DMS53 (cell line): ENCODE measurements at regions not wholly inside any gene's neighbourhood (a gene's known extent, or its start where the extent isn't known, plus 50 kb on each side); places are given as distances from the start of the nearest gene placed in this dataset.
"Not testable (repeated sequence)": the region's sequence is repeated elsewhere in the genome, so short reads cannot be mapped to it uniquely, and the experiment has no call there.

Experiments
- DNase-seq: peaks from one replicate; lab custom pipeline; 2025; lab: John Stamatoyannopoulos, UW

GRCh38 chr4:115657991-115658650 is 544.7 kb upstream of the NDST4 start:
- DNase-seq: no peak

GRCh38 chr4:115655626-115656025 is 542.2 kb upstream of the NDST4 start:
- no peak for DNase-seq

DNA sequence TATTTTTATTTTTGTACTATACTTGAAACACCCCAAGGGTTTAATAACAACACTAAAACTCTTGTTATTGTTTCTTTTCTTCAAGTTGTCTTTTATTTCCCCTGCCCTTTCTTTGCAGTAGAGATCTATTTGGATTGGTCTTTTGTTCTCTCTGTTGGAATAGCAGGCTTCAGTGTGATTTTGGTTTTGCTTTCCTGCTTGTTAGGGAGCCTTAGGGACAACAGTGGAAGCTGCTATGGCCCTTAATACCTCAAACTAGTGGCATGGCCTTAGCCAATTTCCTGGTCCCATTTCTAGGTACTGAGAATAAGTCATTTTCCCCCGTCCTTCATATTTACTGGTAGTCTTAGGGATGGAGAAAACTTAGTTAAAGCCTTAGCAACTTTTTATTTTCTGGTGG is 535.4 kb upstream of the NDST4 start:
- no peak for DNase-seq

DNA sequence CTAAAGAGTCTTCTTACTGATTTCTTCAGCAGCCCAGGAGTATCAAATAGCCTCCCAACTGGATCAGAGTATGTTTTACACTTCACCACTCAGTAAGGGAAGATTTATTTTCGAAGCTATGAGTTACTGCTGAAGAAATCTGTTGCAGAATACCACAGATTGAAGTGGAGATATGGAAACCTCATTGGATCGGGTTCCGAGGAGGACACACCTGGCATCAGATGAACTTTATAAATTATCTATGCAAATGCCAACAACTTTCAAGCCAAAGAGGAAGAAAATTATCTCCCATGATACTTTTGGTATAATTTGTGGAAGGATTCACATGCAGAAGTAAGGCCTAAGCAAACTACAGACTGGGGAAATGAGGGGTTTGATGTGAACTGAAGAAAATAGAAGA is 515.9 kb upstream of the NDST4 start:
- DNase-seq: no peak

DNA sequence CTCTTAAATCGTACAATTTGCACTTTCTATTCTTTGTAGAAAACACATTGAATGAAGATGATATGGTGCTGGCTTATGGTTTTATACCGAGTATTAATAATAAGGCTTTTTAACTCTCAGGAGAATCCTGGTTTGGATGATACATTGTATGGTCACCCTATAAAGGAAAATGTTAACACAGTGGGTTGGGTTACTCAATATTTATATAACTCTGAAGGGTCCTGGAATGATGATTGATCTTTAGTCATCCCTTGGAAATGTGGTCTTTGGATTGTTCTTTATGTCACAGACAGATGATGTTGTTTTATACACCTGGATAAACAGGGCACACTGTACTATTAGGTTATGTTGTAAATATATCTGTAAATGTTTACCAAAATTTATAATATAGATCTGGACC is 496.2 kb upstream of the NDST4 start:
- no peak for DNase-seq

DNA sequence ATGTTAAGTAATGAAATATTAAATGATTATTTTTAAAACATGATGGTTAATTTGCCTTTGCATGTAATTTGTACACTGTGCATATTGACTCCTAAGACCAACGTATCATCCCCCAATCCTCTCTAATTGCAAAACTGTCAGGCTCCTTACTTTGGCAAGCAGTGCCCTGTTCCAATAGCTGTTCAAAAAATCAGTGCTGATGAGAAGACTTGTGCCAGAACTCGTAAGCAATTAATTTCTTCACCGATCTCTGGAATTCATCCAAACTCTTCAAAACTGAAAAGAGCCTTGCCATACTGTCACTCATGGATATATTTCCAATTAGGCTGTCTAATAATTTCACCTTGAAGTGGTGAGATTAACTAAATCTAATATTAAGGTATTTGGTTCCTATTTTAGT is 493.9 kb upstream of the NDST4 start:
- DNase-seq: no peak

DNA sequence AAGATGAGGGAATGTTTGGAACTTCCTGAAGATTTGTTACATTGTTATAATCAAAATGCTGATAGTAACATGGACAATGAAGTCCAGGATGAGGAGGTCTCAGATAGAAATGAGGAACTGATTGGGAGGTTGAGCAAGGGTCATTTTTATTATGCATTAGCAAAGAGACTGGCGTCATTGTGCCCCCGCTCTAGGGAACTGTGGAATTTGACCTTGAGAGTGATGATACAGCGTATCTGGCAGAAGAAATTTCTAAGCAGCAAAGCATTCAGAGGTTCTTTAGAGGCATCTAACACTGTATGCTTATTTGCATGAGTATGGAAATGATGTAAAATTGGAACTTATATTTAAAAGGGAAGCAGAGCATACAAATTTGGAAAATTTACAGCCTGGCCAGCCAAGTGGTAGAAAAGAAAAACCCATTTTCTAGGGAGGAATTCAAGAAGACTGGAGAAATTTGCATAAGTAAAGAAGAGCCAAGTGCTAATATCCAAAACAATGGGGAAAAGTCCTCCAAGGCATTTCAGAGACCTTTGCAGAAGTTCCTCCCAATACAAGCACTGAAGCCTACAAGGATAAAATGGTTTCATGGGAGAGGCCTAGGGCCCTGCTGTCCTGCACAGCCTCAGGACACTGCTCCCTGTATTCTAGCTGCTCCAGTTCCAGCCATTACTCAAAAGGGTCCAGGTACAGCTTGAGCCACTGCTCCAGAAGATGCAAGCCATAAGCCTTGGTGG is 483.0 kb upstream of the NDST4 start:
- no peak for DNase-seq

- DNase-seq: no peak
These were observed 467.5 kb upstream of the NDST4 start for GRCh38 chr4:115580901-115581300.

DNA sequence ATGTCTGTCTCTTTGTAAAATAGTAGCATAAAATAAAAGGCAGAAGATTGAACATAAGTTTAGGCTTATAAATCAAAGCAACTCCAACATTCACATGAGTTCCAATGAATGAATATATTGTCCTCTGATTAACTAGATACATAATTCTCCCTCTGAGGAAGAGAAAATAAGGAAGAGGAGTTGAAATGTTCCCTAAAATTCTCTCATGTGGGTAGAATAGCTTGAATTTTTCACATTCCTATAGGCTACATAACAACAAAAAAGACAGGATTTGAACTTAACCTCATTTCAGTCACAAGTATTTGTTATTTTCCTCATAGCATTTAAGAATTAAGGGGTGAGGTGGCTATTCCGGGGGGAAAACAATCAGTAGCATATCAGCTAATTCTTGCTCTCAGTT is 462.4 kb upstream of the NDST4 start:
- no peak for DNase-seq

DNA sequence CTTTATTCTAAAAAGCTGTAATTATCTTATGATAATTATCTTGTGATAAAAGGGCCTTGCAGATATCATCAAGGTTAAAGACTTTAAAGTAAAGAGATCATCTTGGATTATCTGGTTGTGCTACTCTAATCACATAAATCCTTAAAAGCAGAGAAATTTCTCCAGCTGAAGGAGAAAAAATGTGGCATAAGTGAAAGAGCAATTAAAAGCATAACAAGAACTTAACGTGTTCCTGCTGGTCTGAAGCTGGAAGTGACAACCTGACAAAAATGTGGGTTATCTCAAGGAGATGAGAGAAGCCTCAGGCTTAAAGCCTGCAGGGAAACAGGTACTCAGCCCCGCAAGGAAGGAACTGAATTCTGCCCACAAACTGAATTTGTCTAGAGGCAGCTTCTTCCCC is 449.1 kb upstream of the NDST4 start:
- DNase-seq: no peak

GRCh38 chr4:115548123-115548522 is 434.7 kb upstream of the NDST4 start:
- DNase-seq: no peak

GRCh38 chr4:115537387-115537786 is 424.0 kb upstream of the NDST4 start:
- DNase-seq: peak; percentile 36

DNA sequence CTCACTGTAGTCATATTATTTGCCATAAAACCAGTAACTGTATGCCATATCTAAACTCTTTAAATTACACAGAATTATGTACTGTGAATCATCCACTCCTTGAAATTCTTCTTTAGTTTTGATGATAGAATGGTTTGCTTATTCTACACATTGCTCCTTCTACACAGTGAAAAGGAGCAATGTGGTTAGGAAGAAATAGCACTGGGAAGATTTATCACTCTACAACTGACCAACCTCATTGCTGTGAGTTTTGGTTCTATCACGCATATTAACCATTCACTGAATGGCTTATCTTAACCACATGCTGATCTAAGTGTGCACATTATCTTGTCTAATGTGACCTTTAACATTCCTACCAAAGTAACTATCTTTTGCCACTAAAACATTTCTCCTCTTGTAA is 415.7 kb upstream of the NDST4 start:
- DNase-seq: no peak

- DNase-seq: not testable (repeated sequence)
These were observed 406.1 kb upstream of the NDST4 start for GRCh38 chr4:115519476-115519875.

DNA sequence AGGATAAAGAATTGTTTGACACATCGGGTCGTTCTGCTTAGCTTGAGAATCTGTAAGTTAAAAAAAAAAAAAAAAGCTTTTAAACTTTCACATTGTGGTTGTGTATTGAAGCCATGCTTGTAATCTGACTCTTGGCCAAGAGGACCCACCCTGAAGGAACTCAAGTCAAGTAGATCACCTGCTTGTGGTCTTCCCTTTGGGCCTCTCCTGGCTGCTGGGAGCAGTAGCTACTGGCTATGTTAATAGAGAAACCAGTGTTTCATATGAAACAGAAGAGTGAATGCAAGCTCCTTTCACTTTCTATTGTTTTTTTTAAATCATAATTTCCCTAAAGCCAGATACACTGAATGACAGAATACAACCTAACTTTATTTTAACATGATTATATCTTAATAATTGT is 402.4 kb upstream of the NDST4 start:
- peak; percentile 46 for DNase-seq

DNA sequence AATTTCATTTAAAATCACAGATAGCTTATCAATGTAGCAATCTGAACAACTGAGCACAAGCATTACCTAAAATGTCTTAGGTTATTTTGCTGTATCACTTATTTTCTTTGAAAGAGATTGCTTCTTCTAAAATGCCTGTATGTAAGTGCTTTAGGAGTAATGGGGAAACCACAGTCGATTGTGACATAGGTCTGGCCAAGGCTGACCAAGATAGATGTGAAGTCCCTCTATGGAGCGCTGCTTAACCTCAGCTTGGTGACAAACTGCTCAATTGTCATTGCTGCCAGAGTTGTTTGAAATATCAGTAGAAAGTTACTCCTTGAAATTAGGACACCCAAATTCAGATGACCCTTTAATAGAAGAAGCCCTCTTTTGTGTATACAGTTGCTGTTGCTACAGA is 401.9 kb upstream of the NDST4 start:
- DNase-seq: peak; percentile 15

DNA sequence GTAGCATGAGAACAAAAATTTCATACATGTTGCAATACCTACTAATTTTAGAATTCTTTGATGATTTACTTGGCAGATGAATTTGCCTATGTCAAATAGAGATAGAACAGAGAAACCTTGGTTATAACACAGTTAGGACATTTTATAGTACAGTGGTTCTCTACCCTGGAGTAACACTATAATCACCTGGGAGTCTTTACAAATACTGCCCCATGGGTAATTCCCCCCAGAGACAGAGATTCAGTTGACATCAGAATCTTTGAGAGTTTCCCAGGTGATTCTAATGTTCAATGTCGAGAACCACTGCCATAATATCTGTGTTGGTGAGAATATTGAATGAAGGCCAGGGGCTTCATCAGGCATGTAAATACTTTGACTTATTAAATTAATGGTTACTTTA is 401.3 kb upstream of the NDST4 start:
- DNase-seq: no peak

DNA sequence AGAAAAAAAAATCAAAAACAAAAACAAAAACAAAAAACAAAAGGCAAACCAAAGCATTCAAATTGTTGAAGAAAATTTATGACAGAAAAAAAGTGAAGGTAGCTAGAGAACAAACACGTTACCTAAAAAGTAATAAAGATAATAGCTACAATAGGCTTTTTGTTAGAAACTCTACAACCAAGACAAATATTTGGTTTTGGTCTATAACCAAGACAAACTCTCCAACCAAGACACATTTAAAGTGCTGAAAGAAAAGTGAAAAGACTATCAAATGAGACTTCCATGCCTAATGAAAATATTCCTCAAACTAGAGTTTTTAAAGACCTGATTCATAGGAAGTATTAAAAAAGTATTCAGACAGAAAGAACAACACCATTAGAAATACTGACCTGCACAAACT is 391.9 kb upstream of the NDST4 start:
- DNase-seq: no peak

DNA sequence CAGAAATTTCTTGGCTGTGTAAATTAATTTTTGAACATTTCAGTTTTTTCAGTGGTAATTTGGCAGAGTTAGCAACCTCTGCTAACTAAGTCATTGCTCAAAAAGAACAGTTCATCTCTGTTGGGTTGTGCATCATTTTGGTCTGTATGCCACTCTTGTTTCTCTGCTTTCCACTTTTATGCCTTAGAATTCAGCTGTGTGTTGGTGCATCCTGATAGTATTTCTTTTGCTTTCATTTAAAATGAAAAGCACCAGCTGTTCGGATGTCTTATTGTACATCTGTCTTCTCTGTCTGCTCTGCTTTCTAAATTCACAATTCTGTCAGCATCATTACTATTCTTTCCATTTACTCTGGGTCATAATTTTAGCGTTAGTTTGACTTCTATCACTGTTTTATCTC is 388.2 kb upstream of the NDST4 start:
- no peak for DNase-seq

- DNase-seq: not testable (repeated sequence)
These were observed 380.4 kb upstream of the NDST4 start for GRCh38 chr4:115493770-115494169.

GRCh38 chr4:115491686-115492085 is 378.3 kb upstream of the NDST4 start:
- DNase-seq: no peak

GRCh38 chr4:115489279-115489678 is 375.9 kb upstream of the NDST4 start:
- DNase-seq: no peak

- DNase-seq: no peak
These were observed 372.0 kb upstream of the NDST4 start for GRCh38 chr4:115485402-115485801.

DNA sequence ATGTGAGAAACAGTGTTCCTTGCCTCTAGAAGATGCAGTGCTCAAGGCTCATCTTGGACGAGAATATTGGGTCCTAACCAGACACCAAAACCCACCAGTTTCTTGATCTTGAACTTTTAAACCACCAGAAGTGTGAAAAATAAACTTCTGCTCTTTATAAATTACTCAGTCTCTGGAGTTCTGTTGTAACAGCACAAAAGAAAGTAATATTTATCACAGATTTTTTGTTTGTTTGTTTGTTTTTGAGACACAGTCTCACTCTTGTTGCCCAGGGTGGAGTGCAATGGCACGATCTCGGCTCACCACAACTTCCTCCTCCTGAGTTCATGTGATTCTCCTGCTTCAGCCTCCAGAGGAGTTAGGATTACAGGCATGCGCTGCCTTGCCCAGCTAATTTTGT is 371.1 kb upstream of the NDST4 start:
- no peak for DNase-seq
